HUDEP-2 (cell line): ENCODE measurements at regions not wholly inside any gene's neighbourhood (a gene's known extent, or its start where the extent isn't known, plus 50 kb on each side); places are given as distances from the start of the nearest gene placed in this dataset.
"Not testable (repeated sequence)": the region's sequence is repeated elsewhere in the genome, so short reads cannot be mapped to it uniquely, and the experiment has no call there.

ENCODE experiments used
- DNase-seq, 76 experiments: peaks; one replicate each; lab custom pipeline; 2025; ENCODE audit not compliant: unreplicated experiment in 76 of 76; lab: John Stamatoyannopoulos, UW

- no peak for DNase-seq
These were observed 294.7 kb upstream of the MEIS2 start for GRCh38 chr15:37395100-37395468.

GRCh38 chr15:37397266-37398022, 297.1 kb upstream of the MEIS2 start:
- no peak for DNase-seq

GRCh38 chr15:37416103-37416502, 315.8 kb upstream of the MEIS2 start:
- peak in 1 of 76 experiments; percentile 0 for DNase-seq

GRCh38 chr15:37425541-37425940, 325.2 kb upstream of the MEIS2 start:
- DNase-seq, result no peak

- not testable (repeated sequence) for DNase-seq
These were observed 327.0 kb upstream of the MEIS2 start for GRCh38 chr15:37427393-37427792.

- DNase-seq, result no peak
These were observed 346.6 kb upstream of the MEIS2 start for GRCh38 chr15:37446921-37447320.

GRCh38 chr15:37452498-37452897, 352.1 kb upstream of the MEIS2 start:
- no peak for DNase-seq

GRCh38 chr15:37480482-37480881, 380.1 kb upstream of the MEIS2 start:
- DNase-seq, result no peak

GRCh38 chr15:37481126-37481525, 380.8 kb upstream of the MEIS2 start:
- DNase-seq, result no peak

- DNase-seq, result no peak
These were observed 383.4 kb upstream of the MEIS2 start for GRCh38 chr15:37483779-37484178.

- DNase-seq, result no peak
These were observed 384.7 kb upstream of the MEIS2 start for GRCh38 chr15:37485056-37485455.

- DNase-seq, result no peak
These were observed 390.4 kb upstream of the MEIS2 start for GRCh38 chr15:37490707-37491106.

- no peak for DNase-seq
These were observed 416.3 kb upstream of the MEIS2 start for GRCh38 chr15:37516621-37517020.

GRCh38 chr15:37517191-37517895, 417.0 kb upstream of the MEIS2 start:
- no peak for DNase-seq

- no peak for DNase-seq
These were observed 416.0 kb upstream of the TMCO5A start for GRCh38 chr15:37518436-37518835.

GRCh38 chr15:37520026-37520425, 414.4 kb upstream of the TMCO5A start:
- no peak for DNase-seq

GRCh38 chr15:37520882-37521281, 413.6 kb upstream of the TMCO5A start:
- no peak for DNase-seq

- DNase-seq, result no peak
These were observed 409.8 kb upstream of the TMCO5A start for GRCh38 chr15:37524601-37525000.

- DNase-seq, result no peak
These were observed 406.0 kb upstream of the TMCO5A start for GRCh38 chr15:37528432-37528831.

- DNase-seq, result no peak
These were observed 397.4 kb upstream of the TMCO5A start for GRCh38 chr15:37536967-37537605.

GRCh38 chr15:37537802-37538201, 396.6 kb upstream of the TMCO5A start:
- DNase-seq, result no peak

- DNase-seq, result no peak
These were observed 386.3 kb upstream of the TMCO5A start for GRCh38 chr15:37548116-37548515.
